ENCODE measurements at regions not wholly inside any gene's neighbourhood (a gene's known extent, or its start where the extent isn't known, plus 50 kb on each side); places are given as distances from the start of the nearest gene placed in this dataset.

GRCh38 chr5:74289691-74290090 lies 350.8 kb downstream of the ENC1 start:
- no peaks in the 10 kb centered on the region for H4K20me1 ChIP-seq (ENCODE audit: insufficient read depth, low read length)
- DNase-seq = no peak
- H3K79me2 ChIP-seq (ENCODE audit: low read length) = no peaks in the 10 kb centered on the region
- H2AFZ ChIP-seq (ENCODE audit: low read length) = no peak overlapping the region
- no peaks in the 10 kb centered on the region for H3K4me1 ChIP-seq (ENCODE audit: low read length)
- no peaks in the 10 kb centered on the region for H3F3A ChIP-seq (ENCODE audit: insufficient read depth, low read length)
- H3K4me2 ChIP-seq (ENCODE audit: low read depth, low read length) = no peak overlapping the region
- TF ChIP-seq EZH2 (optimal IDR thresholded peaks at IDR 0.05; ENCODE audit: low read depth, low read length) (no peak), EZH2phosphoT487 (IDR thresholded peaks at IDR 0.05; ENCODE audit: low read length) (no peak), CTCF (IDR thresholded peaks at IDR 0.05; ENCODE audit: low read length) (no peak)
- H3K36me3 ChIP-seq (replicated peaks; ENCODE audit: insufficient read depth, low read length) = no peaks in the 10 kb centered on the region
- H3K9me2 ChIP-seq (replicated peaks; ENCODE audit: insufficient read depth, low read length) = no peaks in the 10 kb centered on the region
- H3K9me3 ChIP-seq (replicated peaks; ENCODE audit: insufficient read depth, low read length) = no peaks in the 10 kb centered on the region
- H3K4me3 ChIP-seq (ENCODE audit: low read length) = no peak overlapping the region
- no peak overlapping the region for H3K27ac ChIP-seq (ENCODE audit: low read length)
- H3K27me3 ChIP-seq (replicated peaks; ENCODE audit: insufficient read depth, low read length) = no peaks in the 10 kb centered on the region
- H3K9ac ChIP-seq (ENCODE audit: low read length) = no peak overlapping the region

- no peak overlapping the region for H3K27ac ChIP-seq (ENCODE audit: low read length)
- no peaks in the 10 kb centered on the region for H3K9me2 ChIP-seq (replicated peaks; ENCODE audit: insufficient read depth, low read length)
- DNase-seq = no peak
- no peak overlapping the region for H2AFZ ChIP-seq (ENCODE audit: low read length)
- H3K9ac ChIP-seq (ENCODE audit: low read length) = no peak overlapping the region
- no peaks in the 10 kb centered on the region for H3K9me3 ChIP-seq (replicated peaks; ENCODE audit: insufficient read depth, low read length)
- no peaks in the 10 kb centered on the region for H3F3A ChIP-seq (ENCODE audit: insufficient read depth, low read length)
- H3K4me3 ChIP-seq (ENCODE audit: low read length) = no peak overlapping the region
- TF ChIP-seq EZH2phosphoT487 (IDR thresholded peaks at IDR 0.05; ENCODE audit: low read length) = no peak
- TF ChIP-seq CTCF (IDR thresholded peaks at IDR 0.05; ENCODE audit: low read length) = no peak
- TF ChIP-seq EZH2 (optimal IDR thresholded peaks at IDR 0.05; ENCODE audit: low read depth, low read length) = no peak
- H3K27me3 ChIP-seq (replicated peaks; ENCODE audit: insufficient read depth, low read length) = no peaks in the 10 kb centered on the region
- H3K4me1 ChIP-seq (ENCODE audit: low read length) = no peaks in the 10 kb centered on the region
- H3K4me2 ChIP-seq (ENCODE audit: low read depth, low read length) = no peak overlapping the region
- no peaks in the 10 kb centered on the region for H4K20me1 ChIP-seq (ENCODE audit: insufficient read depth, low read length)
- no peaks in the 10 kb centered on the region for H3K36me3 ChIP-seq (replicated peaks; ENCODE audit: insufficient read depth, low read length)
- H3K79me2 ChIP-seq (ENCODE audit: low read length) = no peaks in the 10 kb centered on the region
Measured at GRCh38 chr5:74289238-74289637, 351.3 kb downstream of the ENC1 start.

- Histone ChIP-seq H3K79me2 (ENCODE audit: low read length) (no peaks in the 10 kb centered on the region), H3K9ac (ENCODE audit: low read length) (no peak overlapping the region), H3K4me3 (ENCODE audit: low read length) (no peak overlapping the region), H3K4me1 (ENCODE audit: low read length) (no peaks in the 10 kb centered on the region), H3K4me2 (ENCODE audit: low read depth, low read length) (no peak overlapping the region), H2AFZ (ENCODE audit: low read length) (no peak overlapping the region), H3K27me3 (replicated peaks; ENCODE audit: insufficient read depth, low read length) (no peaks in the 10 kb centered on the region), H3K27ac (ENCODE audit: low read length) (no peak overlapping the region), H4K20me1 (ENCODE audit: insufficient read depth, low read length) (no peaks in the 10 kb centered on the region), H3F3A (ENCODE audit: insufficient read depth, low read length) (no peaks in the 10 kb centered on the region), H3K9me3 (replicated peaks; ENCODE audit: insufficient read depth, low read length) (no peaks in the 10 kb centered on the region), H3K36me3 (replicated peaks; ENCODE audit: insufficient read depth, low read length) (no peaks in the 10 kb centered on the region), H3K9me2 (replicated peaks; ENCODE audit: insufficient read depth, low read length) (no peaks in the 10 kb centered on the region)
- DNase-seq = no peak
- TF ChIP-seq EZH2 (optimal IDR thresholded peaks at IDR 0.05; ENCODE audit: low read depth, low read length) (no peak), EZH2phosphoT487 (IDR thresholded peaks at IDR 0.05; ENCODE audit: low read length) (no peak), CTCF (IDR thresholded peaks at IDR 0.05; ENCODE audit: low read length) (no peak)
Measured at GRCh38 chr5:74288448-74289108, 351.9 kb downstream of the ENC1 start.
